HG02623 (cell line): ENCODE measurements at regions not wholly inside any gene's neighbourhood (a gene's known extent, or its start where the extent isn't known, plus 50 kb on each side); places are given as distances from the start of the nearest gene placed in this dataset.
"Not testable (repeated sequence)": the region's sequence is repeated elsewhere in the genome, so short reads cannot be mapped to it uniquely, and the experiment has no call there.

Source experiments
- ATAC-seq: cut with Tn5 transposase; IDR thresholded peaks from one replicate; pipeline ENCODE4 v1.9.1; 2021; ENCODE audit warnings: moderate library complexity; ENCODE audit not compliant: unreplicated experiment

DNA sequence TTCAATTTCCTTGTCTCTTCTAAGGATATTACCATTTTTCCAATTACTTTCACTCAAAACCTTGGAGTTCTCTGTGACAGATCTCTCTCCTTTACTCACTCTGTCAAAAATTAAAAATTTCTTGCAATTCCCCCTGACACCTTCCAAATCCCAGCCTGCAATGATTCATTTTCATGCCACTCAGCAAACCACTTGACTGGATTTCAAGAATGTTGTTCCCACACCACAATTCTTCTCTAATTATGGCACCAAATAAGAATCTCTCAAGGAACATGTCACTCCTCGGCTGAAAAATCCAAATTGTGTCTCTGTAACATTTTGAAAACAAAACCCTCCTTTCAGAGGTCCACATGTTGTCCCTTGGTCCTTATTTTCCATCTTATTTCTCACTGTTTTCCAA is 438.9 kb upstream of the ZP4 start:
- ATAC-seq: no peak

DNA sequence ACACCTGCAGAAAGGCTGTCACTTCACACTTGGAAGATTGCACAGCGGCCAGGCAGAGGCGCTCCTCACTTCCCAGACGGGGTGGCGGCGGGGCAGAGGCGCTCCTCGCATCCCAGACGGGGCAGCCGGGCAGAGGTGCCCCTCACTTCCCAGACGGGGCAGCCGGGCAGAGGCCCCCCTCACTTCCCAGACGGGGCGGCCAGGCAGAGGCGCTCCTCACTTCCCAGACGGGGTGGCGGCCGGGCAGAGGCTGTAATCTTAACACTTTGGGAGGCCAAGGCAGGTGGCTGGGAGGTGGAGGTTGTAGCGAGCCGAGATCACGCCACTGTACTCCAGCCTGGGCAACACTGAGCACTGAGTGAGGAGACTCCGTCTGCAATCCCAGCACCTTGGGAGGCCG is 436.3 kb upstream of the ZP4 start:
- ATAC-seq: not testable (repeated sequence)

DNA sequence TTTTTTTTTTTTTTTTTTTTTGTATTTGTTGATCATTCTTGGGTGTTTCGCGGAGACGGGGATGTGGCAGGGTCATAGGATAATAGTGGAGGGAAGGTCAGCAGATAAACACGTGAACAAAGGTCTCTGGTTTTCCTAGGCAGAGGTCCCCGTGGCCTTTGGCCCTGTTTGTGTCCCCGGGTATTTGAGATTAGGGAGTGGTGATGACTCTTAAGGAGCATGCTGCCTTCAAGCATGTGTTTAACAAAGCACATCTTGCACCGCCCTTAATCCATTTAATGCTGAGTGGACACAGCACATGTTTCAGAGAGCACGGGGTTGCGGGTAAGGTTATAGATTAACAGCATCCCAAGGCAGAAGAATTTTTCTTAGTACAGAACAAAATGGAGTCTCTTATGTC is 435.8 kb upstream of the ZP4 start:
- ATAC-seq: not testable (repeated sequence)

DNA sequence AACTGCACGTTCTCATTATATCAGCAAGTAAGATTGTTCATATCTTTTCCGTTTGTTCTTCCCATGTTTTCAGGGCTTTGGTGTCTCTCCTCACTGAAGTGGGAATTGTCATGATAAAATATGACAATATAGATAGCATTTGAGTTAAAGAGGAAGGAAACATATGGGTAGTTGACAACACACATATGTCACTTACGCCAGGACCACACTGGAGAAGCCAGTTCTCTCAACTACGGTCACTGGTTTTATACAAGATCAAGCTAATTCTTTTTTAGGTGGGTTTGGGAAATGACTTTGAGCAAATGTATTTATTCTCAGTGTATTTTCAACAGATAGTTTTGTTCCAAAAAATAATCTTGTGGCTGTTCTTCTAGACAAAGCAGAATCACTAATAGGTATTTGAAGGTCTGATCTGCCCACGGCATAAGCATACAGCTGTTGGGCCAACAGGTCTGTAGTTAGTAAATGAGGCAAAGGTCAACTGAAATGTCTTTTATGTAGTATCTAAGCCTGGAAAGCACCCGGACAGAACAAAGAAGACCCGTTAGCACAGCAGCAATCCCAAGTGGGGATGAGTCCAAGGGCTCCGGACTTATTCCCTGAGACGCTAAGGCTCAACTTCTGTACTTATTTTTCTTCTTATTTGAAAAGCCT is 433.6 kb upstream of the ZP4 start:
- no peak for ATAC-seq

DNA sequence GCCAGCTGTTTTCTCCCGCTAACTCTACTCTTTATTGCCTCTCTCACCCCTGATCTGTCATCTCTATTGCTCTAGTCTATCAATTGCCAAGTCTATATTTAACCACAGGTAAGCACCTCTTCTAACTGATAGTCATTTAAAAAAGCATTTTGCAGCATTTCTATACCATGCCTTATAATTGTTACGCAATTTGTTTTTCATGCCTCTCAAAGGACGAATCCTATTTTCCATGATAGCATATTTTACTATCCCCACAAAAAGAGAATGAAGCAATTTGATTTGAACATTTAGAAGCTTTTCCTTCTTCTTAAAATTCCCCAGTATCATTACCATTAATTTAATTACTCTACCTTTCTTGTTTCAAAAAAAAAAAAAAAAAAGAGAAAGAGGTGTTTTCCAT is 432.8 kb upstream of the ZP4 start:
- no peak for ATAC-seq

DNA sequence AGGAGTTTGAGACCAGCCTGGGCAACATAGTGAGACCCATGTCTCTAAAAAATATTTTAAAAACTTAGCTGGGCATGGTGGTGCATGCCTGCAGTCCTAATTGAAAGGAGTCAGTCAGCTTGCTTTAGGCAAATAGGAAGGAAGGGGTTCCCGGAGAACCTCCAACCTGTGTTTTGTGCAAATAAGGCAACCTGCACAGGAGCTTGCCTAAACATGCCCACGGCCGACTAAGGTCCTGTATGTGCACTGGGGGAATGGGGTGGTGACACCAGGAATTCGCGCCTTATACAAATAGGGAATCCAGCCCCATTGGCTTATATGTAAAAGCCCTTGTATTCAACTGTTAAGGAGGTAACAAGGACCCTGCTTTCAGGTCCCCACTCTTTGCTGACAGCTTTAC is 429.2 kb upstream of the ZP4 start:
- no peak for ATAC-seq

DNA sequence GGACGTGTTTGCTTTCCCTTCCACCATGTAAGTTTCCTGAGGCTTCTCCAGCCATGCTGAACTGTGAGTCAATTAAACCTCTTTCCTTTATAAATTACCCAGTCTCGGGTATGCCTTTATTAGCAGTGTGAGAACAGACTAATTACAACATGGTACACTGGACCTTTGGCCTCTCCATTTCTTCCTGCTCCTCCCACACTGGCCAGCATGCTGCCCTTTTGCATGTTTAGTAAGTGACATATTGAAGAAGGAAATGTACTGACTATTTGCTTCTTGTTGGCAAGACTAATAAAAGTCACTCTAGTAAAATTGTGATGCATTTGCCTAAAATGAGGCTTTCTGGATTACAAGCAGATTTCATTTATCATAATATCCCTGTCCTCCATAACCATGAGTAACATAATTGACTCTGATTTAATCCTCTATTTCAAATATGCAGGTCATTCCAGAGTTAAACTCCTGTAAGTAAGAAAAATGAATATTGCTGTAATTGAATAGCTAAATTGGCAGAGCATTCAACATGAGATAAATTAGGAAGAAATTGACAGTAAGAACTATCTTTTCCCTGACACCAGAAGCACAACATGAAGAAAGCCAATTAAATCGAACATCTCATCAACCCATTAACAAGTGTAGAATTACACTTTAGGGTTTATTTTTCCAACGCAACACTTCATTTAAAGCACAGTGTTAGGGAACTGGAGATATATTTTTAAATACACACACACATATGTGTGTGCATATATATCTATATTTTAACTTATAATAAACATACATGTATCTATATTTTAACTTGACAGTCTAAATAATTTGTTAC is 427.8 kb upstream of the ZP4 start:
- ATAC-seq: no peak

DNA sequence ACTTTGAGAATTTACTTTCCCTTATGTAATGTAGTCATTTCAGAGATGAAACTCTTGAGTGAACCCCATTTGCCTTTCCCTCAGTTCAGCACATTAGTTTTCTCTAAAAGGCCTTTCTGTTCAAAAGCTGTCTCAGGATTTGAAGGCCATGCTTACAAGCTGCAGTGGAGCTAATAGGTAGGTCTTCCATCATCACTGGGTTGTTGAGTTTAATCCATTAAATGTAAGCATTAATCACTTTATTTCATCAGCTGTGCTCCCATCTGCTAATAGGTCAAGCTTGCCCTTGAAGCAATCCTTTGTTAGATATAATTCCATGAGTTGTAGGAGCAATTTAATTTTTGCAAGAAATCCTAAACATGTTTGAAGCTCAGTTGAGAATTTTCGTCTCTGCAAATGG is 422.2 kb upstream of the ZP4 start:
- ATAC-seq: no peak

DNA sequence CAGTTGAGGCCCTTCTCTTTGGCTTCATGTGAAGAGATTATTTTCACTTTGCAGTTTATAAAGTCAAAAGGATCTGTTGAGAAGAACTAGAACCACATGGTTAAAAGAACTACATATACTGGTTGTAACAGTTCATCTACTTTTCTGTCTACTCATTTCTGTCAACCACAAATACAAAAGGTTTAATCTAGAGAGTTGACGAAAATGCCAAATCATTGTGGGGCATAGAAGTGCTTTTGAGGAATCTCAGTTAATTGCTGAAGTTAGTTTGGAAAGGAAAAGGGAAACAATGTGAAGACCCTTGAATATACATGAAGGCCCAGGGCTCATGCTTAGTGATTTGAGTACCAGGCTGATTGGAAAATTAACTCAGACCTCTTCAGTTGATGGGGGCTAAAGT is 415.7 kb upstream of the ZP4 start:
- no peak for ATAC-seq

DNA sequence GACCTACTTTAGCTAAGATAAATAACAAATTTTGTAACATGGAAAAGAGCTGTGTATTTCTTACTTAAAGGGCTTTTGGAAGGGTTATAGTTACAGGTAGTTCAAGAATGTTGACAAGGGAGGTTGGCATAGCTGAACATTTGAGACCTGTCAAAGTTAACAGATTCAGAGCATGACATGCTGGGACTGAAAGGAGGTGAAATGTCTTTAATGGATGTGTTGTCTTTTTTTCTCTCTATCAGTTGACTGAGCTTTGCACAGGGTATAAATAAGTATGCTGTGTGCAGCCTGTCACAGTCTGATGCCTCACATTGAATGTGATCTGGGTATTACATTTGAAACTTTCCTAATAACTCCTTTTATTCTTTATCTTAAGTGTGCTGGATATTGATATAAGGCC is 411.9 kb upstream of the ZP4 start:
- ATAC-seq: no peak

DNA sequence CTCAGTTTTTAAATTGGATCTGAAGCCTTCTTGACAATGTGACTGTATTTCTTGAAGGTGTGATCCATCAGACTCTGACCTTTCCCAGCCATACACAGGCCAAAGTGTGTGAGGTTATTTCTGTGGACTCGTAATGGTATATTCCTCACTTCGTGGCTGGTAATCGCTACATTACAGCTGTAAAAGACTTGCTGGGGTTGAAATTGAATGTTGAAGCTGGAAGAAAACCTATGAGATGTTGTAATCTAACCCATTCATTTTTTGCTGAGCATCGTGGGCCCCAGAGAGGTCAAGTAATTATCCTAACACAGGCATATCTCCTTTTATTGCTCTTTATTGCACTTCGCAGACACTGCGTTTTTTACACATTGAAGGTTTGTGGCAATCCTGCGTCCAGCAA is 405.6 kb upstream of the ZP4 start:
- no peak for ATAC-seq

DNA sequence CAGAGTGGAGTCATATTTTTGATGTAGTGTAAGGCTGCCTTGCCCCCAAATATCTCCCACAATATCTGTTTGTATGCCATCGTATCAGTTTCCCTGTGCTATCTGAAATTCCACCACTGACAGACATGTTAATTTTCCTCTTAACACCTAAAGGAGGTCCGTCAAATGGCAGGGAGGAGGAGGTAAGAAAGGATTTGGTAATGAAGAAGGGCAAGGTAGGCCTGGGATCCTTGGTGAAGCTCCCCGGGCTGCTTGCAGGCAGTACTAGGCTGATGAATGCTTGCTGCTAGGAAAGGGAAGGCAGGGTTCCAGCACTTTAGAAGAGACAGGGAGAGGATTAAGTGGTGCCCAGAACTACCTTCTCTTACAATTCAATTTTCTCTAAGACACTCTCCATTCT is 402.4 kb upstream of the ZP4 start:
- ATAC-seq: no peak

DNA sequence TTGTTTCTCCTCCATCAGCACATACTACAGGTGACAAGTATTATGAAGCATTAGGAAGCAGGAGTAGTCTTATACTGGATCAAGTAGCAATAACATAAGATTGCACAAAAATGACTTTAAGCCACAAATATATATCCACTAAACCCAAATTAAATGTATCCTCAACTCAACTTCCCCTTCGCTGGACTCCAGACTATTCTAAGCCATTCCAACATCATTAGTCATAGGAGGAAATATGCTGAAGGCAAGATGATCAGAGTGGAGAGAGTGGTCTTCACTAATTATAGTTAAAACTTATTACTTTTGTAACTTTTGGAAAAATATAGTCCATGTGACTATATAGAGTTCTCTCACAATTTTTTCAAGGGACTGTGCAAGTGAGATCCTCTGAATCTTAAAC is 390.7 kb upstream of the ZP4 start:
- no peak for ATAC-seq

DNA sequence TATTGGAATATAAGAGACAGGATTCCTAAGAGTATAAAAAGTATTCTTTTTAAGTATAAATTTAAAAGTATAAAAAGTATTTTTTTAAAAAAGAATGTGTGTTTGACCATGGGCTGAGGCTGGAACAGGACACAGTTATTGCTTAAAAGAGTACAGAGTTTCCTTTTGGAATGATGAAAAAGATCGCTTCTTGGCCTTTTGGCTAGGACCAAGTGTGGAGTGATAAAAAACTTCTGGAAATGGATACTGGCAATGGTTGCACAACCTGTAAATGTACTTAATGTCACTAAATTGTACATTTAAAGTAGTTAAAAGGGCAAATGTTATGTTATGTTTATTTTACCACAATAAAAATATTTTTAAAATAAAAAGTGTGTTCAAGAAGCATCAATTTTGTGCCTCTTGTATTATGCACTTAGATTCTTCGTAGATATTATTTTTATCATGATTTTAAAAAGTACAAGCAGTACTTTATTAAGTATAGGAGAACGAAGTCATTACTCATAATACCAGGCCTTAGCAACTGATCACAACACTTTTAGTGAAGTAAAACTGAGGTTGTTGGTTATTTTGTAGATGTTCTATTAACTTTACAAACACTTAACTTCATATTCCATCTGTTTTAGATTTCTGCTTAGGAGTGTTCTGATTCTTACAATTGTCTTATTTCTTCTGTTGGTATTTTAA is 389.1 kb upstream of the ZP4 start:
- ATAC-seq: no peak

DNA sequence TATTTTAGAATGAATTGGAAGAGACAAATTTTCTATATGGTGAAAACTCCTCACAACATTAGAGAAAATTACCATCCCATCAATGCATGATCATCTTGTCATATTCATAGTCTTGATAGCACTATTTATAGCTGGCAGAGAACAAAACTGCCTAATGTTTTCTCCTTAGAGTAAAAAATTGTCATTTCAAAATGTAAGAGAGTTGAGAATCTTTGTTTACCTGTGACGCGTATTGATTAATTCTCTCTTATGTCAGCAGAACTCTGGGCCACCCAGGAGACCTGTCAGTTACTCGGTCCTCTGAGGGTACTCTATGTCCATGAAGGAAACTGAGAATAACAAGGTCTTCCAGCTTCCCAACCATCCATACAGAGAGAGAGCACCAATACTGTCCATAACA is 381.4 kb upstream of the ZP4 start:
- no peak for ATAC-seq

DNA sequence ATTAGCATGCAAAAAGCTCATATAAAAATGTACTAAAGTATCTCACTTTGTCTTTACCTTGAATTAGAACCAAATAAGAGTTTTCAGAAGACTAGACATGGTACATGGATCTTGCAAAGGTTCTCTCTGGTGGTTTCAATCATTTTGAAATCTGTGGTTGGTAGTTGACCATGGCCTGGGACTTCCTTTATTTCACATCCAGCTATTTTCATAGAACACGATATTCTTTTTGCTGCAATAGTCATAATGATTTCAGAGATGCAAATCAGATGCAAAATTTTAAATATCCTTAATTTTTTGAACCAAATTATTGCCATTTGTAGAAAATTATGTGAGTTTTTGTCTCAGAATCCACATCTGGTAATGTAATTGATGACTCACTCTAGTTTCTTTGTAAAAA is 375.1 kb upstream of the ZP4 start:
- no peak for ATAC-seq

DNA sequence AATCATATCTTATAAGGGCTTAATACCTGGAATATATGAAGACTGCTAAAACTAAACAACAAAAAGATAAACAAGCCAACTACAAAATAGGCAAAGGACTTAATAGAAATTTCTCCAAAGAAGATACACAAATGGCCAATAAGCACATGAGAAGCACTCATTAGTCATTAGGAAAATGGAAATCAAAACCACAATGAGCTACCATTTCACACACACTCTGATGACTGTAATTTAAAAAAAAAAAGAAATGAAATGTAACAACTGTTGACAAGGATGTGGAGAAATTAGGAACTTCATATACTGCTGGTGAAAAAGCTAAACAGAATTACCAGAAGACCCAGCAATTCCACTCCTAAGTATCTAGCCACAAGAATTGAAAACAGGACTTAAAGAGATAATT is 374.2 kb upstream of the ZP4 start:
- ATAC-seq: no peak

DNA sequence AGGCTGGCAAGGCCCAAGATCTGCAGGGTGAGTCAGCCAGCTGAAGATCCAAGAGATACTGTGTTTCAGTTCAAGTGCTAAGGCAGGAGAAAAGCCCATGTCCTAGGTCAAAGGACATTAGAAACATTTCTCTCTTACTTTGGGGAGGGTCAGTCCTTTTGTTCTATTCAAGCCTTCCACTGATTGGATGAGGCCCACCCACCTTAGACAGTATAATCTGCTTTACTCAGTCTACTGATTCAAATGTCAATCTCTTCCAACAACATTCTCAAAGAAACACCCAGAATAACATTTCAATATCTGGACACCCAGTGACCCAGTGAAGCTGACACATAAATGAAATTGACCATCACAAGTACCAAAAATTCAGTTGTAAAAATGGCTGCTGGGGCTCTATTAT is 367.8 kb upstream of the ZP4 start:
- no peak for ATAC-seq

DNA sequence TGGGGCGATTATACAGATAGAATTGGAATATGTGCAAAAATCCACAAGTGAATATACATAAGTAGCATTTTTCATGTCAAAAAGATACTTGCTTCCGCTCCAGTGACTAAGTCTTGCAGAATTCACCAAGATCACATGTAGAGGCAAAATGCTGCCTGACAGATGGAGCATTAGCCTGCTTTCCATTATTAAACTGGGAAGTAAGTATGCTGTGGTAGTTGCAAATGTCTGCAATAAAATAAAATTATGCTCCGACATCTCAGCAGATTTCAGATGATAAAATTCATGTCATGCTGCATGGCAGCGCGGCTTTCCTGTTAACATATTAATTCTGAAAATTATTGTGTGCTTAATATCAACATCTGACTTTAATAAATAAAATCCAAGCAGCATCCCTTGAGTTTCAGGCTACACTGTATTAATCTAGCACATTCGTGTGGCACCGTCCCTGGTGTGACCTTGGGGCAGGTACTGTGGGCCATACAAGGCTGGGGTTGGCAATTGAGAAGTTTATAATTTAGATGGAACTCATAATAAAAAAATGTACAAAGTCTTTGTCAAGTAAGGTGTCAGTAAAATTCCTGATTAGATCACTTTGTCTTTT is 366.4 kb upstream of the ZP4 start:
- ATAC-seq: no peak

DNA sequence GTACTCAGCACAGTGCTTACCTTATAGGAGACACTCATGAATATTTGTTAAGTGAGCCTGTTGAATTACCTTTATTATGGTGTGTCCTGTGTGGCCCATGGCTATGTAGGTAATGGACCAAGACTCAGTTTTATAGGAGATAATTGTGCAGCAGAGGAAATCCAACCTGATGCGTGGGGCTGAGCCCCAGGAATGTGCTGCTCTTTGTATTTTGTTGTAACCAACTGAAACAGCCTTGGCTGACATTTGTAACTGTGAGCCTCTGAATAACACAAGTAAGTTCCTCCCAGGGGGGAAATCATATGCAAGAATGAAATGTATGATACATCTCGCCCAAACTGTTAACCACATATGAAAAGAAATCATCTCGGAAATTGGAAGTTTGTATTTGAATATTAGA is 364.2 kb upstream of the ZP4 start:
- ATAC-seq: no peak

DNA sequence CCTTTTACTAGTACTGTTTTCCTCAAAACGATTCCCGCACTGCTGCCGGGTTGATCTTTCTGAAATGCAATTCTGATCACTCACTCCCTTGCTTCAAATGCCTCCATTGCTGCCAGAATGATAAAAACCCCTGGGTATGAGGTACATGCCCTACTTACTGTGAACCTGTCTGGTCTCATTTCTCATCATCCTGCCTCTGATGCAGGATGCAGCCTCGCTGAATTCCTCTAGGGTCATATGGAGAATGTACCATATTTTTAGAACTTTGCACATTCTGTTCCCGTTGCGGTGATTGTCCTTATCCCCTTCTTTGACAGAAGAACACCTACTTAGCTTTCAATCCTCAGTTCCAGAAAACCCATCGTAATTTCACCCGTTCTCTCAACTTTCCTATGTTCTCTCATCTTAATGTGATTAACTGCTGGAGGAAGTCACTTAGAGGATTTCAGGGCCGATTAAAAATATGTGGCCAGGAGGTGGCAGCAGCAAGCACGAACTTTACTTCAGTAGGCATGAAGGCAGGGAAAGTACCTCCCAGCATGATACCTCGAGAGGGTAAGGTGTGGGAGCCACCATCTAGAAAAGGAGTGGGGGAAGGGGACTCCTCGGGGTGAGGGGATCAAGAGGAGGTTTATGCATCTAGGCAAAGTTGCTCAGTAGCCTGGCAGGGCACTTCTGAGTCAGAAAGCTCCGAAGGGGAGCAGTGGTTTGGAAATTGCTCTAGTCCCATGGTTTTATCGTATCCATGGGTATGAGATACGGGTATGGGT is 361.5 kb upstream of the ZP4 start:
- peak; percentile 88 for ATAC-seq
